Astrocyte of the hippocampus (primary cell): ENCODE measurements at regions not wholly inside any gene's neighbourhood (a gene's known extent, or its start where the extent isn't known, plus 50 kb on each side); places are given as distances from the start of the nearest gene placed in this dataset.
A peak's percentile ranks its signal among the peaks of the same experiment; 100 is the strongest.

Experiments
- DNase-seq: peaks from one replicate; pipeline ENCODE4 v3.0.0; 2011; ENCODE audit warnings: low read depth, low spot score

GRCh38 chr15:39204031-39204430, 376.8 kb upstream of the THBS1 start:
- no peak for DNase-seq

DNA sequence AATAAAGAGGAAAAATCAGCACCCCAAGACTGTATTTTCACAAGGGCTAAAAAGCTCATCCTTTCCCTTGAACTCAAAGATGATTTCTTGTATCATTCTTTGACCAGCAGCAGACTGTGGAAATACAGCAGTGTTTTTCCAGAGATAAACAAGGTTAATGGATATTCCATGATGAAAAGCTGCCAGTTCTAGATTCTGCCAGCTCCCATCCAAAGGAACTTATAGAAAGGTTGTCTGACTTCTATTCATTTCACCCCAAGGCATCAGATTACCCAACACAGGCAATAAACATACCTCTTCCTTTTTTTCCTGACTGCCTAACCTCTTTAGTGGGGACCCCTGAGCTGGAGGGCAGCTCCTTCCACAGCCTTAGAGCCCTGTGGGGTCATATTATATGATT, 375.8 kb upstream of the THBS1 start:
- DNase-seq, result no peak

- DNase-seq, result no peak
These were observed 375.1 kb upstream of the THBS1 start for GRCh38 chr15:39205506-39206371.

- DNase-seq, result no peak
These were observed 373.3 kb upstream of the THBS1 start for GRCh38 chr15:39207532-39208115.

DNA sequence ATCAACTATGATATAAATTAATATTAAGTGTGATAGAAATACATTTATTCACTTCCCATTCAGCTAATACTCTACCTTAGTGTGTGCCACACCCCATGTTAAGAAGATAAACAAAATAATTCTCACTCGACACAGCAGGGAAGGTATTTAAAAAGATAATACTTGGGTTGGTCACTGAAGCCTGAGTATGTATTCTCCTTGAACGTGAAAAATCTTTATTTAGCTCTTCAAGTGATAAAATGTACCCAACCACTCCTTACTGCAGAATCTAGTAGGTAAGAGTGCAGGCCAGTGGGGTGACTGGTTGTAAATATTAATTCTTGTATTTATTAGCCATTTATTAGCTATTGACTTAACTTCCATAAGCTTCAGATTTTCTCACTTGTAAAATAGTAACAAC, 372.7 kb upstream of the THBS1 start:
- DNase-seq, result no peak

DNA sequence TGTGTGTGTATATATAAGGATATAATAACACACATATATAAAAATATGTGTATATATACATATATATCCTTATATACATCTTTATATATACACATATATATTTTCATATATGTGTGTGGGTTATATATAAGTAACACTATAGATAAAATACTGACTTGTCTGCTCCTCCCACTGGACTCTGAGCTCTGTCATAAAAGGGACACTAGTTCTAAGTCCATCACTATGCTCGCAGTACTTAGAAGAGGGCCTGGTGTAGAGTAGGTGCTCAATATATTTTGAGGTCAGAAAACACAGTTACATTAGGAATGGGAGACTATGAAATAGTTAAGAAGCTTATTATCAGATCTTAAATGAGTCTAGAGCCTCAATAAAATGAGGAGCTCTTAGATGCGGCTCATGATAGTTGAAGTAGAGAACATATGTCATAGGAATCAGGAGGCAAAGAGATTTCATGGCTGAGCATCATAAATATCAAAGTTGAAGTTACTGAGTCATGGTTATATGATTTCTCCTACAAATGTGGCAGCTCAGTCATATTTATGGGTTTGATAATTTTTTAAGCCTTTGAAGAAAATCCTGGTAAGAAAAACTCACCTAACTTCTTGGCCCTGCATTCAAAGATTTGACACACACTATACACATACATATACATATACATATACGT, 371.2 kb upstream of the THBS1 start:
- no peak for DNase-seq

DNA sequence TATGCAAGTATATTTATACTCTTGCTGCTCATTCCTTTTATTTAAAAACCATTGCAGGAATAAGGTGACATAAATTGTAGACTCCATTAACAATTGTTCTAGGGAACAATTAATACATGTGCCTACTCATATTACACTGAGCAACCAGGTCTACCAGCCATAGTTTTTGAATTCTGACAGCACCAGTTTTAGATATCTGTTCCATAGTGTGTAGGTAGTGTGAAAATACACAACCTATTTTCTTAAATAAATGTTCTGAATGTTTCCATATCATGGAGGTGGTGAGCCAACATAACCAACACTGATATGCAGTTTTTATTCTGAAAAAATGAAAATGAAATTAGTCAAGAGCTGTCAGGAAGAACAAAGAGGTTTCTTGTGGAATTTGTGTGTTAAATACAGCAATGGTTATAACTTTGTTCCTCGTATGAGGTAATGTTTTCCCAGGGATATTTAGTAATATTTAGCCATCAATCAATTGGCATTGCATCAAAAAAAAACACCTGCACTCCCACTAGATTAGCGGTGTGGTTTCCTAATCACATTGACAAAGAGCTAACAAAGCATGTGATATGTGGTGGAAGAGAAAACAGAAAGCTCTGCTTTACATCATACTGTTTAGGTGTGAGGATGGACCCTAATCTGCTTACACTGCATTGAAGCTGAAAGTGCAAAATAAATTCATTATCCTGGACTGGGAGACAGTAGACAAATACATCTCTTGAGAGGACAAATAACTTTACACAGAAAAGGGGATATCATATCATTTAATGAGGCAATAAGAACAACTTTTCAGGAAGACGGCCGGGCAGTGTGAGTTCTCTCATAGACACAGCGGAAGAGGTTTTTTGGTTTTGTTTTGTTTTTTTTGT, 369.5 kb upstream of the THBS1 start:
- DNase-seq, result no peak

- DNase-seq, result peak; percentile 98
These were observed 367.5 kb upstream of the THBS1 start for GRCh38 chr15:39213385-39213840.

DNA sequence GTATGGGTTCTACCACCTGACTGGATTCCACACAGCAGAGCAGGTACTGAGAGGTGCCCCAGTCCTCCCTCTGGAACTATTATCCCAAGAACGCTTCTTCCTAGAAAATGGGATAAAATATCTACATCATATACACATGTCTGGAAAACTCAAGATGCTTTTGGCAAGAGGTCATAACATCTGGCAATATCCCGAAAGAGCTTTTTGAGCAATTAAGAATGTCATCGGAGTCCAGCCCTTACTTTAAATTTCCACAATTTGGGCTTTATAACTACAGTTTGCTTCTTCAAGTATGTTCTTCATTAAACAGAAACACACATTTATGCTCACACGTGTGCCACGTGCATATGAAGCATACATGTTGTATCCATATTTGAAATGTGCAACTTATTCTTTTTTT, 365.9 kb upstream of the THBS1 start:
- no peak for DNase-seq

DNA sequence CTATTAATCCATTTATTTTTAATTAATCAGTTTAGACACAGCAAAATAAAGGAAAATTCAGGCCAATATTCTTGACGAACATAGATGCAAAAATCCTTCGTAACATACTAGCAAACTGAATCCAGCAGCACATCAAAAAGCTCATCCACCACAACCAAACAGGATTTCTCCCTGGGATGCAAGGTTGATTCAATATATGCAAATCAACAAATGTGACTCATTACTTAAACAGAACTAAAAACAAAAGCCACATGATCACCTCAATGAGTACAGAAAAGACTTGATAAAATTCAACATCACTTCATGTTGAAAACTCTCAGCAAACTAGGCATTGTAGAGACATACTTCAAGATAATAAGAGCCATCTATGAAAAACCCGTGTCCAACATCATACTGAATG, 364.1 kb upstream of the THBS1 start:
- no peak for DNase-seq

DNA sequence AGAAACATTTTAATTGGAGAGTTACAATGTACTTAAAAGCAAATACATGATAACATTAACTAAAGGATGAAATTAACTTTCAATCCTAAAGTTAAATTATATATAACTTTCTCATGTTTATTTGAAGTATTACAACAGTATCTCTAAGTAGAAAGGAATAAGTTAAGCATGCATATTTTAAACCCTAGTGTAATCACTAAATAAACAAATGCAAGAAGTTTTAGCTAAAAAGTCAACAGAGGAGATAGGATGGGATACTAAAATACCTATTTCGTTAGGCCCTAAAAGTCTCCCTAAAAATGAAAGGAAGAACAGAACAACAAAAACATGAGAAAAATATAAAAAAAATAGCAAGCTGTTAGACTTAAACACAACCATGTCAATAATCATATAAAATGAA, 361.3 kb upstream of the THBS1 start:
- no peak for DNase-seq

DNA sequence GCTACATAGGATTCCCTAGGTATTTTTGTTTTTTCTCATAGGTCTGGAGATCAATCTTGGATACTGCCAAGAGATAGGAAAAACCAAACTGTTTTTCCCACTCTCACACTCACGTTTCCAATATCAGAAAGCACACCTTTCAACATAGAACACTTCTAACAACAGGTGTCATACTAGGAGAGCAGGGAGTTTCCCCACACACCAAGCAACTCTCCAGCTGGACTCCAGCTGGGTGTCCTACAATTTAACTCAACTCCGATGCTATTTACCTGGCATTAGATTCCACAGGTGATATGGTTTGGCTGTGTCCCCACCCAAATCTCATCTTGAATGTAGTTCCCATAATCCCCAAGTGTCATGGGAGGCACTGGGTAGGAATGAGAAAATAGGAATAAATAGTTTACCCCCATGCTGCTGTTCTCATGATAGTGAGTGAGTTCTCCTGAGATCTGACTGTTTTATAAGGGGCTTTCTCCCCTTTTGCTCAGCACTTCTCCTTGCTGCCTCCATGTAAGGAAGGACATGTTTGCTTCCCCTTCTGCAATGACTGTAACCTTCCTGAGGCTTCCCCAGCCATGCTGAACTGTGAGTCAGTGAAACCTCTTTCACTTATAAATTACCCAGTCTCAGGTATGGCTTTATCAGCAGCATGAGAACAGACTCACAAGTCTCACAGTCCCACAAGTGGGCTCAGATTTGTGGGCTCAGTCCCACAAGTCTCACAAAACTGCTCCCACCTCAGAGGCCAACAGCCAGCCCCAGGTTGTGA, 354.5 kb upstream of the THBS1 start:
- DNase-seq, result no peak

DNA sequence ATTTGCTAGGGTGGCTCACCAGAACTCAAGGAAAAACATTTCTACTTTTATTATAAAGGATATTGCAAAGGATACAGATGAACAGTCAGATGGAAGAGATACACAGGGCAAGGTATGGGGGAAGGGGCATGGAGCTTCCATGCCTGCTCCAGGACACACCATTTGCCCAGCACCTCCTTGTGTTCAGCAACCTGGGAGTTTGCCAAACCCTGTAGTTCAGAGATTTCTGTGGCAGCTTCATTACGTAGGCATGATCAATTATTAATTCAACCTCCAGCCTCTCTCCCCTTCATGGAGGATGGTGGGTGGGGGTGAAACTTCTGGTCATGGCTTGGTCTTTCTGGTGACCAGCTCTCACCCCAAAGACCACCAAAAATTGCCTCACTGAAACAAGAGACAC, 353.9 kb upstream of the THBS1 start:
- DNase-seq, result no peak

GRCh38 chr15:39228889-39229288, 352.0 kb upstream of the THBS1 start:
- no peak for DNase-seq

- no peak for DNase-seq
These were observed 350.5 kb upstream of the THBS1 start for GRCh38 chr15:39230205-39230907.

- no peak for DNase-seq
These were observed 350.0 kb upstream of the THBS1 start for GRCh38 chr15:39230908-39231285.

DNA sequence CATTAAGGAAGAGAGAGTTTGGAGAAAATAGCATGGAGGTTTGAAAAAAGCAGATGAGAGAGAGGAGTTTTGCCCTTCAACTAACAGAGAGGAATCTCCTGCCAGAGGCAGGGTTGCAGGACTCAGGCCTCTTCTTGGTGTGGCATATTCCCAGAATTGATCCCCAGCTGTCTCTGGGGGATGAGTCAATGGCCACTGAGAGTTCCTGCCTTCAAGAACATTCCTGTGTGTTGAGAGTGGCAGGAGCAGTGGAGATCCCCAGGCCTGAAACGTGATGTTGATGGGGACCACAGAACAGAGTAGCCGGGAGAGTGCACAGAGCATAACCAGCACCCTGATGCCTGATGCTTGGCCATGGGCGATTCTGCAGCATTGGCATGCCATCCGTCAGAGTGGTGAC, 348.4 kb upstream of the THBS1 start:
- DNase-seq, result peak; percentile 74

DNA sequence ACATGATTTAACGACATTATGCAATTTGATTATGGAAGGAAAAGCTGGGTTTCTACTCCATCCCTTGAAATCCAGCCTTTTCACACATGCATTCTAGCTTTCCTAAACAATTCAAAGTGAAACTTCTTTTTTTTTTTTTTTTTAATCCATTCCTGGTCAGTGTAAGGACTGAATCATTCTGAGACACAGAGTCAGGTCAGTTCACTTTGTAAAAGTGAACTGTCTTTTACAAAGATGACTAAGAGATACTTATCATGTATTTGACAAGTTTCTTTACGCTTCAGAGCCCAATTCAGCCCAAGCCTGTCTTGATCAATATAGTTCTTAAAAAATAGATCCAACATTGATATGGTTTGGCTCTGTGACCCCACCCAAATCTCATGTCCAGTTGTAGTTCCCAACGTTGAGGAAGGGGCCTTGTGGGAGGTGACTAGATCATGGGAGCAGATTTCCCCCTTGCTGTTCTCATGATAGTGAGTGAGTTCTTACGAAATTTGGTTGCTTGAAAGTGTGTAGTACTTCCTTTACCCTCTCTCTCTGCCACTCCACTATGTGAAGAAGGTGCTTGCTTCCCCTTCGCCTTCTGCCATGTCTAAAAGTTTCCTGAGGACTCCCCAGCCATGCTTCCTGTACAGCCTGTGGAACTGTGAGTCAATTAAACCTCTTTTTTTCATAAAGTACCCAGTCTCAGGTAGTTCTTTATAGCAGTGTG, 345.6 kb upstream of the THBS1 start:
- no peak for DNase-seq

DNA sequence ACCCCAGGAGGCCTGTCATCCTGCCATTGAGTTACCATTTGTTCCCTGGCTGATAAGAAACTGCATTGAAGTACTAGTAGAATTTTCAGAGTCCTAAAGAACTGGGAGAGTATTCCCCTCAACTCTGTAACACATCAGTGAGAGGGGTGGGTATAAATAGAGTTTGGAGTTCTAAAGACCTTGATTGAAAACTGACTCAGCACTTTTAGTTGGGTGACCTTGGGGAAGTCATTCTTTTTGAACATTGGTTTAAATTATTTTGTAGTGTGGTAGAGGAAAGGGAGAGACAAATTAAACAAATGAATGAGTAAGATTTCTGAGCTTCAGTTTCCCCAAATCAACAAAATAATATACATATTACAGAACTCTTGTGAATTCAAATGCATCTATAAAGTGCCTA, 344.5 kb upstream of the THBS1 start:
- DNase-seq, result no peak

DNA sequence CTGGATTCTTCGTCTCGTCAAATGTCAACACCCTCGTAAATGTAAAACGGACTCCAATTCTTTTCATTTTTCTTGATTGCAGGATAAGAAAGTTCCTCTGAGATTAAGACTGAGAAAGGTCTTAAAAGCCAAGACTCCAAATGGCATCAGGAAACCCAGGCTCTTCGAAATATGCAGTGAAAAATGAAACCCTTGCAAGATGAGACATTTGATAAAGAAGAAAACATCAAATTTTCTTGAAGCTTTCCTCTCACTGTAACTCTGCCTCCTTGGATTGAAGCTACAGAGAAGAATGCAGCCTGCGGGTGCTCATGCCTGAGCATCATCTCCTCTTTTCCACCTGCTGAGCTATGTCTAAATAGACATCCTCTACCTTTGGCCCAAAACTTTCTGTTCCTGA, 342.4 kb upstream of the THBS1 start:
- DNase-seq, result no peak
